Erythroblast (primary cell): ENCODE measurements at regions not wholly inside any gene's neighbourhood (a gene's known extent, or its start where the extent isn't known, plus 50 kb on each side); places are given as distances from the start of the nearest gene placed in this dataset.

Experiments used
- GATA1 ChIP-seq: IDR thresholded peaks from 2 replicates; pipeline ENCODE4 v1.6.1; 2011; ENCODE audit warnings: low read depth, mild to moderate bottlenecking, control low read depth, low read length, moderate library complexity
- POLR2A ChIP-seq: IDR thresholded peaks from 2 replicates; pipeline ENCODE4 v1.6.1; 2011; ENCODE audit warnings: mild to moderate bottlenecking, low read length

DNA sequence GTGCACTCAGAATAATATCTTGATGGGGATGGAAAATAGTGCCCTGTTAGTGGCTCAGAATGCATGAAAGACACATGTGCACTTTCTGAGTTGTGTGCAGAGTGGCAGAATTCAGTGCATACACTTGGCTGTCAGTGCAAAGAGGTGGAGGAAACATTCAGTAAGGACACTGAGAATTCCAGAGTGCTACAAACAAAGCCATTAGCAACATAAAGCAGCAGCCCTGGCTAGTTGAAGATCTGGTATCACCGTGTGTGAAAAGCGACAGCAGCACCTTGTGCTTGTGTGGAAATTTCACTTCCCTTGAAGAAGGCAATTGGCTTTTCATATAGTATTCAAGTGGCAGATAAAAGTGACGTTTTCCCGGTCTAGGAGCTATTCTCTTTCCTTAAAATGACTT is 810.4 kb downstream of the TRIML1 start:
- TF ChIP-seq POLR2A = no peak
- TF ChIP-seq GATA1 = no peak
